ENCODE measurements at regions not wholly inside any gene's neighbourhood (a gene's known extent, or its start where the extent isn't known, plus 50 kb on each side); places are given as distances from the start of the nearest gene placed in this dataset.

DNA sequence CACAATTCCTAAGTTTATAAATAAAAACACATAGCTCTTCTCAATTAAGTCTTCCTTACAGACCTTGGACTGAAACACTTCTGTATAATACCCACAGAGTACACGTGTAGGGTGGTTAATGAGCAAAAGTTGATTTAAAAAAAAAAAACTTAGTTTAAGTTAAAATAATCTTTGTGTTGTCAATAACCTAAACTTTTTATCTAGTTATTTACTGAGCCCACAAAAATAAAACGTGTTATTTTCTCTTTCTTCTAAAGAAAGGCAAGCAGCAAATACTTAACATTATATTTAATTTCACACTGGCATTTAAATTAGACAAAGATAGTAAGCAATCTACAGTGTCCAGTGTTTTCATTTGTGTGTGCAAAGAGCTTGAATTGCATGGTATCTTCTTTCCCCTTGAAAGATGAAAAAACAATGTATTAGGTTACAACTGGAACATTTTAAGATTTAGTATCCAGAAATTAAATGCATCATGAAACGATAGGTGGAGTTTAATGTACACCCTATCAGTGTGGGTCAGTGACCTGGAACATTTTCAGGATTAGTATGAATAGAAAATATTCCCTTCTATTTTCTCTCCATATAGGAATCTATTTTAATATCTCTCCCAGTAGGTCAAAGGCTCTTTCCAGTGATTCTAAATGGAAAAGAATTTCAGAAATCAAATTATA is 1014.8 kb downstream of the NR2F1-AS1 start:
- TF ChIP-seq CTCF (IDR thresholded peaks at IDR 0.05 in 4 of 5, conservative IDR thresholded peaks at IDR 0.05 in 1 of 5) (no peak), POLR2A (IDR thresholded peaks at IDR 0.05) (no peak)
